ENCODE measurements at regions not wholly inside any gene's neighbourhood (a gene's known extent, or its start where the extent isn't known, plus 50 kb on each side); places are given as distances from the start of the nearest gene placed in this dataset.

DNA sequence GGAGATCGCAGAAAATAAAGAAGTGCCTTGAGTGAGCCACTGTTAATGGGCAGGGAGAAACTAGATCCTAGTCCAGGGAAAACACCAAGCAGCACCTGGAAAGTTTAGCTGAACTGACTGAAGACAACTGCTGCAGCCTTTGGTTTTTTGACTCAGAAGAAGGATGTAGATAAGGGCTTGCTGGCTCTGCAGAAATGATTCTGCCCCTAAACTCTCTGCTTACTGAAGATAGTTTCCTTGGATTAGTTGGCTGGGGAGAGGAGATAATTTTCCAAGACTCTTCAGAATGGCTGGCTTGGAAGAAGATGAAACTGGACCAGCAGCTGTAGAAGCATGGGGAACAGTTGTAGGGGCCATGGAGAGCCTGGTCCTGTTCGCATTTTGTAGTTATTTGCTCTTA is 471.8 kb downstream of the KDM4C start:
- Histone ChIP-seq H3K9me3 (ENCODE audit: insufficient read depth, low read length) (no peaks in the 10 kb centered on the region), H3K9me2 (replicated peaks; ENCODE audit: insufficient read depth, low read length) (no peaks in the 10 kb centered on the region), H3K9ac (ENCODE audit: low read length) (no peak overlapping the region), H3K27ac (ENCODE audit: low read depth, low read length) (no peak overlapping the region), H3K4me3 (ENCODE audit: insufficient read depth, low read length, poor library complexity, severe bottlenecking) (no peak overlapping the region), H2AFZ (ENCODE audit: low read depth, low read length, severe bottlenecking) (no peak overlapping the region), H4K20me1 (ENCODE audit: low read depth, low read length) (no peaks in the 10 kb centered on the region), H3K36me3 (ENCODE audit: low read length) (no peaks in the 10 kb centered on the region), H3F3A (ENCODE audit: insufficient read depth) (no peaks in the 10 kb centered on the region), H3K27me3 (ENCODE audit: low read length) (no peaks in the 10 kb centered on the region), H3K4me2 (ENCODE audit: low read depth, low read length, poor library complexity, severe bottlenecking) (no peak overlapping the region), H3K79me2 (ENCODE audit: insufficient read depth, low read length) (no peaks in the 10 kb centered on the region)
- TF ChIP-seq EZH2phosphoT487 (conservative IDR thresholded peaks at IDR 0.05; ENCODE audit: low read length): no peak
- TF ChIP-seq CTCF (IDR thresholded peaks at IDR 0.05; ENCODE audit: insufficient read depth, low read length, poor library complexity, severe bottlenecking): no peak

- Histone ChIP-seq H2AFZ (ENCODE audit: low read depth, low read length, severe bottlenecking) (no peak overlapping the region), H3K4me3 (ENCODE audit: insufficient read depth, low read length, poor library complexity, severe bottlenecking) (no peak overlapping the region), H3K27ac (ENCODE audit: low read depth, low read length) (no peak overlapping the region), H3K27me3 (ENCODE audit: low read length) (no peaks in the 10 kb centered on the region), H3K79me2 (ENCODE audit: insufficient read depth, low read length) (no peaks in the 10 kb centered on the region), H4K20me1 (ENCODE audit: low read depth, low read length) (no peaks in the 10 kb centered on the region), H3K9me2 (replicated peaks; ENCODE audit: insufficient read depth, low read length) (no peaks in the 10 kb centered on the region), H3K36me3 (ENCODE audit: low read length) (no peaks in the 10 kb centered on the region), H3F3A (ENCODE audit: insufficient read depth) (no peaks in the 10 kb centered on the region), H3K9ac (ENCODE audit: low read length) (no peak overlapping the region), H3K9me3 (ENCODE audit: insufficient read depth, low read length) (no peaks in the 10 kb centered on the region), H3K4me2 (ENCODE audit: low read depth, low read length, poor library complexity, severe bottlenecking) (no peak overlapping the region)
- TF ChIP-seq EZH2phosphoT487 (conservative IDR thresholded peaks at IDR 0.05; ENCODE audit: low read length) (no peak), CTCF (IDR thresholded peaks at IDR 0.05; ENCODE audit: insufficient read depth, low read length, poor library complexity, severe bottlenecking) (no peak)
Measured at GRCh38 chr9:7228726-7229125, 471.0 kb downstream of the KDM4C start.

DNA sequence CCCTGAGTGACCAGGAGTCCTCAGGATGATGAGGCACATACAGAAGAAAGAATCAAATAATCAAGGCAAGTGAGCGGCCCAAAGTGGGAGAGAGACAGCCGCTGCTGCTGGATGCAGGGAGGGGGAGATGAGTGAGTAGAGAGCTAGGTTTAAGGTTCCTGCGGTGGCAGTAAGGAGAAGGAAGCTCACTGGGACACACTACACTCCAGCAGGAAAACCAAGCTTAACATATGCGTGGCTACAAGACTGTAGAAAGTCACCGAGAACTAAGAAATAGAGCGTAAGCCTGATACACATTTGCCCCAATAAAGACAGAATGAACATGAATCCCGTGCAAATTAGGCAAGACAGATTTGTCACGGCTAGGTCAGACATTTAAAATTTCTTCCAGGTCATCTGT is 470.2 kb downstream of the KDM4C start:
- no peak overlapping the region for H3K4me2 ChIP-seq (ENCODE audit: low read depth, low read length, poor library complexity, severe bottlenecking)
- H3K9ac ChIP-seq (ENCODE audit: low read length): no peak overlapping the region
- H2AFZ ChIP-seq (ENCODE audit: low read depth, low read length, severe bottlenecking): no peak overlapping the region
- no peak for TF ChIP-seq CTCF (IDR thresholded peaks at IDR 0.05; ENCODE audit: insufficient read depth, low read length, poor library complexity, severe bottlenecking)
- TF ChIP-seq EZH2phosphoT487 (conservative IDR thresholded peaks at IDR 0.05; ENCODE audit: low read length): no peak
- H3K27ac ChIP-seq (ENCODE audit: low read depth, low read length): no peak overlapping the region
- no peak overlapping the region for H3K4me3 ChIP-seq (ENCODE audit: insufficient read depth, low read length, poor library complexity, severe bottlenecking)
- H3F3A ChIP-seq (ENCODE audit: insufficient read depth): no peaks in the 10 kb centered on the region
- no peaks in the 10 kb centered on the region for H4K20me1 ChIP-seq (ENCODE audit: low read depth, low read length)
- no peaks in the 10 kb centered on the region for H3K27me3 ChIP-seq (ENCODE audit: low read length)
- H3K9me2 ChIP-seq (replicated peaks; ENCODE audit: insufficient read depth, low read length): no peaks in the 10 kb centered on the region
- no peaks in the 10 kb centered on the region for H3K9me3 ChIP-seq (ENCODE audit: insufficient read depth, low read length)
- no peaks in the 10 kb centered on the region for H3K36me3 ChIP-seq (ENCODE audit: low read length)
- no peaks in the 10 kb centered on the region for H3K79me2 ChIP-seq (ENCODE audit: insufficient read depth, low read length)

Data from SU-DHL-6 (cell line).